Fibroblast of mammary gland (primary cell): ENCODE measurements at regions not wholly inside any gene's neighbourhood (a gene's known extent, or its start where the extent isn't known, plus 50 kb on each side); places are given as distances from the start of the nearest gene placed in this dataset.
"Not testable (repeated sequence)": the region's sequence is repeated elsewhere in the genome, so short reads cannot be mapped to it uniquely, and the experiment has no call there.

ENCODE experiments used
- DNase-seq: peaks from one replicate; pipeline ENCODE4 v3.0.0-alpha.2; 2010; ENCODE audit warnings: low read depth
- H3K4me3 ChIP-seq: 2 replicates; pipeline ENCODE4 v1.5.1; 2011; ENCODE audit warnings: low read depth, mild to moderate bottlenecking, low read length, moderate library complexity; ENCODE audit not compliant: control insufficient read depth
- CTCF ChIP-seq: conservative IDR thresholded peaks from 2 replicates; pipeline ENCODE4 v1.5.1; 2011; ENCODE audit warnings: low read depth, low read length, inconsistent platforms; ENCODE audit not compliant: control insufficient read depth, insufficient read depth

GRCh38 chr13:79614250-79614918, 133.4 kb downstream of the NDFIP2 start:
- TF ChIP-seq CTCF, result no peak
- no peak for DNase-seq
- no peak overlapping the region for H3K4me3 ChIP-seq

- no peak for TF ChIP-seq CTCF
- no peak overlapping the region for H3K4me3 ChIP-seq
- no peak for DNase-seq
These were observed 131.6 kb downstream of the NDFIP2 start for GRCh38 chr13:79612604-79613003.

- not testable (repeated sequence) for H3K4me3 ChIP-seq, DNase-seq
These were observed 126.9 kb downstream of the NDFIP2 start for GRCh38 chr13:79607895-79608294.
